Urinary bladder (tissue), 3 donors: ENCODE measurements at regions not wholly inside any gene's neighbourhood (a gene's known extent, or its start where the extent isn't known, plus 50 kb on each side); places are given as distances from the start of the nearest gene placed in this dataset.
"Not testable (repeated sequence)": the region's sequence is repeated elsewhere in the genome, so short reads cannot be mapped to it uniquely, and the experiment has no call there.

ENCODE experiments used
- DNase-seq: peaks from one replicate; pipeline ENCODE4 v3.0.0-alpha.2; 2015; ENCODE audit errors: extremely low spot score
- H3K27ac ChIP-seq: one replicate; pipeline ENCODE4 v1.5.1; 2013; ENCODE audit warnings: low read depth, mild to moderate bottlenecking, moderate library complexity
- H3K36me3 ChIP-seq: one replicate; pipeline ENCODE4 v1.6.1; 2013; ENCODE audit warnings: mild to moderate bottlenecking, moderate library complexity; ENCODE audit not compliant: insufficient read depth
- H3K4me1 ChIP-seq: one replicate; pipeline ENCODE4 v1.6.1; 2013; ENCODE audit warnings: mild to moderate bottlenecking, moderate library complexity; ENCODE audit not compliant: insufficient read depth
- H3K4me3 ChIP-seq: one replicate; pipeline ENCODE4 v1.5.1; 2013; ENCODE audit warnings: low read depth, low read length
- whole genome bisulfite sequencing: extraction: QIAGEN DNeasy Blood & Tissue Kit; methylation state at CpG from one replicate; pipeline ENCODE4 v1.1.7; 2013; 5-methylcytosine and 5-hydroxymethylcytosine counted together
- donor health status: healthy with polysubstance abuse.
- donor health status: healthy.

GRCh38 chr12:88865537-88865936, 285.3 kb upstream of the KITLG start:
- WGBS = 86% methylated on average over 1 of the region's 1 CpG
- no peak for DNase-seq
- Histone ChIP-seq H3K4me3 (no peak overlapping the region), H3K27ac (no peak overlapping the region), H3K4me1 (no peaks in the 10 kb centered on the region), H3K36me3 (no peaks in the 10 kb centered on the region)

DNA sequence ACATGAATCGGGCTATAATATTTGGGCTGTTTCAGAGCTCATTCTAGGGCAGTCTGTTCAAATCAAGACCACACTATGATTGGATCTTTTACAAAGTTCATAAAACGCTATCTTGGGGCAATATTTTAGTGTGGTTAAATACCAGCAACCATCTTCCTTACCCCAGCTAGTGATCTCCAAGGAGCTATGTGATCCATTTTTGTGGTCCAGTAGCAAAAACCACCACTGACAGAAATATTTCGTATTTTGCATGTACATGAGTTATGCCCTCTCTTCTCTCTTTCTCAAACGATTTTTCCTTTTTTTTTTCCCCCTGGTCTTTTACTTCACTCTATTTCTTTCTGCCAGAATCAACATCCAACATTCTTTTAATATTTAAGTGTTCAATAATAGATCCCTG, 280.6 kb upstream of the KITLG start:
- 83% methylated on average over 4 of the region's 4 CpGs for WGBS
- Histone ChIP-seq H3K4me3 (no peak overlapping the region), H3K4me1 (no peaks in the 10 kb centered on the region), H3K36me3 (no peaks in the 10 kb centered on the region), H3K27ac (no peak overlapping the region)
- DNase-seq = no peak

- 73% methylated on average over 2 of the region's 2 CpGs for WGBS
- DNase-seq = no peak
- H3K4me3 ChIP-seq = no peak overlapping the region
- H3K4me1 ChIP-seq = no peaks in the 10 kb centered on the region
- H3K27ac ChIP-seq = no peak overlapping the region
- no peaks in the 10 kb centered on the region for H3K36me3 ChIP-seq
Measured at GRCh38 chr12:88856201-88856600, 275.9 kb upstream of the KITLG start.

DNA sequence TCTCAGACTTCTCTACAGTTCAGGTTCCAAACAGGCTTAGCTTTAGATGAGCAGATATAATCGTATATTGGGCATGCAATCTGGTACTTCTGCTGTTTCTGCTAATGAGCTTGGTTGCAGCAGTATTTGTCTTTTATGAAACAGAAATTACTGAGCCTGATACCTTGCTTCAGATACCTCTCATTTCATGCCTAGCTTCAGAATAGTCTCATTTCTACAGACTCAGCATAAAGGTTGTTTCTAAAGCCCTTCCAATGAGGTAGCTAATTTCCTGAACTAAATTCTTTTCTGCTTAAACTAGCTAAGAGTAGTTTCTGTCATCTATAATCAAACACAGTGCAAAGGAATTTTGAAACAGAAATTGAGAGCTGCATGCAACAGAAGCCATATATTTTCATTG, 275.0 kb upstream of the KITLG start:
- no peaks in the 10 kb centered on the region for H3K4me1 ChIP-seq
- no peaks in the 10 kb centered on the region for H3K36me3 ChIP-seq
- no peak overlapping the region for H3K4me3 ChIP-seq
- WGBS = 59% methylated on average over 1 of the region's 1 CpG
- no peak overlapping the region for H3K27ac ChIP-seq
- no peak for DNase-seq

DNA sequence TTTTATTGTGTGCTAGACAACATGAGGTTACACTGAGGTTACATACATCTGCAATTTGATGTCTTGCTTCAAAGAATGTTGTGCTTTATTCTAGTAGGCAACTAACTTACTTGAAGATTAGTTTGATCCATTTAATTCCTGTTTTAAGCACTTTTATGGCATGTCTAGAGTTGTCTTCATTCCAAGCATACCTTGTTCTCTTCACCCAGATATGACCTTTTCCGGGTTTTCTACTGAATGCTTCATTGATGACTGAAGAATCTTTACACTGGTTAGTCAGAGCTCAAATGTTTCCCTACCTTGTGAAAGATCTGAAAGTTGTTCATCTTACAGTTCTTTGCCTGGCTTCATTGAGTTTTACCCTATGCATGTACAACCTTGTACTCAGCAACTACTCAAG, 274.0 kb upstream of the KITLG start:
- 47% methylated on average over 1 of the region's 1 CpG for whole genome bisulfite sequencing
- Histone ChIP-seq H3K36me3 (no peaks in the 10 kb centered on the region), H3K27ac (no peak overlapping the region), H3K4me1 (no peaks in the 10 kb centered on the region), H3K4me3 (no peak overlapping the region)
- no peak for DNase-seq

- H3K4me3 ChIP-seq, H3K27ac ChIP-seq, DNase-seq, H3K4me1 ChIP-seq, H3K36me3 ChIP-seq: not testable (repeated sequence)
- 88% methylated on average over 13 of the region's 14 CpGs for WGBS
Measured at GRCh38 chr12:88847246-88847645, 267.0 kb upstream of the KITLG start.

GRCh38 chr12:88844426-88844825, 264.2 kb upstream of the KITLG start:
- DNase-seq = no peak
- Histone ChIP-seq H3K4me1 (no peaks in the 10 kb centered on the region), H3K27ac (no peak overlapping the region), H3K36me3 (no peaks in the 10 kb centered on the region), H3K4me3 (no peak overlapping the region)
- 85% methylated on average over 8 of the region's 8 CpGs for WGBS

DNA sequence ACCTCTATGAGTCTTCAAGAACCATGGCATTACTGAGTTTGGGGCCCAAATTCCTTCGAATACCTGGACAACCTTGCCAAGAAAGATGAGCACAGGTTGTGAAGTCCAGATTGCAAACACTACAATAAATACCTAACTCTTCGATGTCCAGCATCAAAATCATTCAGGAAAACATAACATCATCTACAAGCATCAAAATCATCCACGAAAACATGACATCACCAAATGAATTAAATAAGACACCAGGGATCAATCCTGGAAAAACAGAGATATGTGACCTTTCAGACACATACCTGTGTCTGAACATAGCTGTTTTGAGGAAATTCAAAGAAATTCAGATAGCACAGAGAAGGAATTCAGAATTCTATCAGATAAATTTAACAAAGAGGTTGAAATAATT, 262.0 kb upstream of the KITLG start:
- 88% methylated on average over 3 of the region's 3 CpGs for WGBS

GRCh38 chr12:88839486-88839885, 259.2 kb upstream of the KITLG start:
- Histone ChIP-seq H3K4me1 (no peaks in the 10 kb centered on the region), H3K36me3 (no peaks in the 10 kb centered on the region), H3K27ac (no peak overlapping the region), H3K4me3 (no peak overlapping the region)
- WGBS = 93% methylated on average over 2 of the region's 2 CpGs
- no peak for DNase-seq

More for the DNA sequence above, 262.0 kb upstream of the KITLG start:
- no peaks in the 10 kb centered on the region for H3K4me1 ChIP-seq
- no peak overlapping the region for H3K27ac ChIP-seq
- no peaks in the 10 kb centered on the region for H3K36me3 ChIP-seq
- DNase-seq = no peak
- H3K4me3 ChIP-seq = no peak overlapping the region

DNA sequence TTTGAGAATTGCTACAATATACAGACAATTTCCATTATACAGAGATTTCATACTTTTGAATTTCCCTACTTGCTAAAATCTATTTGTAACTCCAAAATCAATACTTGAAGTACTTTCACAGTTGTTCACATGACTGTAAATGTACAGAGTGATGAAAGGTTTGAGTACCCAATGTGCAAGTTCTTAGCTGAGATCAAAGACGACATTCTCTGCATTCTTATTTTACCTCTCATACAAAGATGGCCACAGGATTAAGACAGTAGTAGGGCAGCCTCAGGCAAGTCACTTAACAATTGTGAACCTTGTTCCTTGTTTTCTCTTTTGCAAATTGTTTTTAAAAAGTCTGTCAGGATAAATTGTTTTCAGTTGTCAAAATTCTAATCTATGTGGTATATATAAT, 255.9 kb upstream of the KITLG start:
- Histone ChIP-seq H3K4me1 (no peaks in the 10 kb centered on the region), H3K27ac (no peak overlapping the region), H3K36me3 (no peaks in the 10 kb centered on the region), H3K4me3 (no peak overlapping the region)
- DNase-seq = no peak
- WGBS = 73% methylated on average over 1 of the region's 1 CpG

DNA sequence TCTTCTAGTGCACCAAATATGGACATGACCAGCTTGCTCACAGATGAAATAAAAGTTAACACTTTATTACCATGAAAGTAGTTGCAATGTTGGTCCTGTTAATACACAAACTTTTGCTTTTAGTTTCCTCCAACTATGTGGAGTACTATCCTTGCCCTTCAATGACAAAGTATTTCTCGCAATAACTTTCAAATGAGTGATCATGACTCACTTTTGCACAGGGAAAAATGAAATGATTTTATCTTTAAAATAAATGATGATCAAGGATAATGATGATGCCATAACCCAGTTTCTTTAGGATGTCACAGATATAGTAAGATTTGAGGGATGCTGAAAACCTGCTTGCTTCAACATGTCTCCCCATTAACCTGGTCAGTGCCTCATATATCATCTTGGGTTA, 254.0 kb upstream of the KITLG start:
- no peaks in the 10 kb centered on the region for H3K36me3 ChIP-seq
- no peak for DNase-seq
- no peak overlapping the region for H3K4me3 ChIP-seq
- H3K27ac ChIP-seq = no peak overlapping the region
- WGBS = 85% methylated on average over 1 of the region's 1 CpG
- no peaks in the 10 kb centered on the region for H3K4me1 ChIP-seq

DNA sequence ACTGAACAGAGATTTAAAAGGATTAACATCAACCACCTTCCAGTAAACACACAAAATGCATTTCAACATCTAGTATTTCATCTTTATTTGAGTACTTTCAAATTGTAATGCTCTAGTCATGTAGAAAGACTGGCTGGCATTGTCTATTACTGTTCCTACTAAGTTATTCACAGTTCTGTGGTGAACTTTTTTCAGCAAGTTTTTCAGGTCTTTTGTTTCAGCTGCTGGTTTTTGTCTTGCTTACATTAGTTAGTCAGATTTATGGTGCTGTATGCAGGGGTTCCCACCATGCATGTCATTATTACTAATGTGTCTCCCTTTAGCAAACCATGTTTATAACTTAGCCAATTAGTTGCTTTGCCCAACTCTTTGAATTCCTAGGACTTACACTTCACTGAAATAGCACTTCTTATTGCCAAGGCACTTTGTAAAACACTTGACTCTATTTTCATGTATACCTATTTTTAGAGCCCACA, 253.4 kb upstream of the KITLG start:
- no peak overlapping the region for H3K4me3 ChIP-seq
- no peak overlapping the region for H3K27ac ChIP-seq
- no peaks in the 10 kb centered on the region for H3K4me1 ChIP-seq
- DNase-seq = no peak
- H3K36me3 ChIP-seq = no peaks in the 10 kb centered on the region

GRCh38 chr12:88828537-88828936, 248.3 kb upstream of the KITLG start:
- H3K4me3 ChIP-seq, H3K4me1 ChIP-seq, H3K27ac ChIP-seq, H3K36me3 ChIP-seq, DNase-seq: not testable (repeated sequence)
- 82% methylated on average over 2 of the region's 2 CpGs for WGBS

GRCh38 chr12:88820012-88820411, 239.7 kb upstream of the KITLG start:
- WGBS = 95% methylated on average over 1 of the region's 1 CpG
- Histone ChIP-seq H3K4me3 (no peak overlapping the region), H3K36me3 (no peaks in the 10 kb centered on the region), H3K4me1 (no peaks in the 10 kb centered on the region), H3K27ac (no peak overlapping the region)
- no peak for DNase-seq

- no peaks in the 10 kb centered on the region for H3K4me1 ChIP-seq
- H3K4me3 ChIP-seq = no peak overlapping the region
- no peak for DNase-seq
- H3K36me3 ChIP-seq = no peaks in the 10 kb centered on the region
- no peak overlapping the region for H3K27ac ChIP-seq
Measured at GRCh38 chr12:88816201-88816600, 235.9 kb upstream of the KITLG start.
